H1 (cell line): ENCODE measurements at regions not wholly inside any gene's neighbourhood (a gene's known extent, or its start where the extent isn't known, plus 50 kb on each side); places are given as distances from the start of the nearest gene placed in this dataset.

Experiments used
- CTCF ChIA-PET: fragments of 300-600 bp; sonication (Branson Sonifier 250); formaldehyde crosslinking; loops from one replicate; lab custom pipeline; 2021; ENCODE audit not compliant: partially characterized antibody; lab: Charles Lee
- POLR2A ChIA-PET: fragments of 300-600 bp; sonication (Branson Sonifier 250); formaldehyde crosslinking; loops from one replicate; lab custom pipeline; 2021; ENCODE audit warnings: inconsistent platforms; ENCODE audit not compliant: partially characterized antibody; lab: Charles Lee
- DNase-seq, 2 experiments: peaks; one replicate each; pipeline versions ENCODE4 v3.0.0 to v3.0.0-alpha.2; 2010 to 2022; ENCODE audit warnings: low spot score in 2 of 2, low read depth in 1 of 2, mixed read lengths in 1 of 2
- FAIRE-seq: peaks from 2 replicates; lab custom pipeline; 2011; peaks lifted over from hg19 to GRCh38; lab: Jason Lieb, UNC
- H2AFZ ChIP-seq: 2 replicates; pipeline ENCODE4 v1.8.1; 2012; ENCODE audit warnings: low read length, inconsistent platforms
- H2AK5ac ChIP-seq: 2 replicates; pipeline ENCODE4 v1.6.1; 2013; ENCODE audit warnings: low read depth, low read length
- H2BK120ac ChIP-seq: replicated peaks from 2 replicates; pipeline ENCODE3; 2013; ENCODE audit warnings: low read depth, low read length, inconsistent platforms
- H2BK12ac ChIP-seq: 2 replicates; pipeline ENCODE4 v1.6.1; 2013; ENCODE audit warnings: low read depth, low read length
- H2BK15ac ChIP-seq: 2 replicates; pipeline ENCODE4 v1.6.1; 2013; ENCODE audit warnings: low read length
- H2BK20ac ChIP-seq: 2 replicates; pipeline ENCODE4 v1.6.1; 2013; ENCODE audit warnings: low read length
- H2BK5ac ChIP-seq: 2 replicates; pipeline ENCODE4 v1.6.1; 2013; ENCODE audit warnings: low read depth, low read length
- H3K14ac ChIP-seq: 2 replicates; pipeline ENCODE4 v1.6.1; 2013; ENCODE audit warnings: inconsistent platforms; ENCODE audit not compliant: insufficient read length
- H3K18ac ChIP-seq: 2 replicates; pipeline ENCODE4 v1.6.1; 2013; ENCODE audit warnings: low read length; ENCODE audit errors: extremely low read depth
- H3K23ac ChIP-seq: 2 replicates; pipeline ENCODE4 v1.6.1; 2013; ENCODE audit warnings: inconsistent platforms; ENCODE audit not compliant: insufficient read length
- H3K23me2 ChIP-seq: 2 replicates; pipeline ENCODE4 v1.6.1; 2013; ENCODE audit warnings: low read depth, low read length
- H3K27ac ChIP-seq: 2 replicates; pipeline ENCODE4 v1.6.1; 2011; ENCODE audit warnings: low read depth, low read length, inconsistent platforms
- H3K27me3 ChIP-seq, 4 experiments: replicated peaks in 1 of 4; 1 replicate in 1 of 4; 2 replicates in 3 of 4; pipeline versions ENCODE4 v1.6.1 to v1.8.1; 2011 to 2013; ENCODE audit warnings: low read length in 3 of 4, mild to moderate bottlenecking in 3 of 4, inconsistent platforms in 2 of 4, mixed read lengths in 2 of 4, moderate library complexity in 1 of 4; ENCODE audit not compliant: control insufficient read depth in 3 of 4, insufficient read depth in 3 of 4; ENCODE audit errors: extremely low read depth in 1 of 4
- H3K36me3 ChIP-seq, 4 experiments: 2 replicates each; pipeline versions ENCODE4 v1.6.1 to v1.8.1; 2011 to 2013; ENCODE audit warnings: mild to moderate bottlenecking in 4 of 4, low read length in 3 of 4, moderate library complexity in 2 of 4, control low read depth in 1 of 4, inconsistent platforms in 1 of 4; ENCODE audit not compliant: insufficient read depth in 4 of 4, control insufficient read depth in 2 of 4
- H3K4ac ChIP-seq: replicated peaks from 2 replicates; pipeline ENCODE3; 2013; ENCODE audit warnings: low read length, low read depth, mixed read lengths, inconsistent platforms; ENCODE audit not compliant: insufficient read length
- H3K4me1 ChIP-seq, 4 experiments: replicated peaks in 1 of 4; 1 replicate in 1 of 4; 2 replicates in 3 of 4; pipeline versions ENCODE4 v1.6.1 to v1.8.1; 2011 to 2013; ENCODE audit warnings: low read length in 3 of 4, inconsistent platforms in 2 of 4, mixed read lengths in 1 of 4; ENCODE audit not compliant: insufficient read depth in 4 of 4, control insufficient read depth in 3 of 4
- H3K4me2 ChIP-seq, 2 experiments: 2 replicates each; pipeline versions ENCODE4 v1.6.1 to v1.8.1; 2011 to 2013; ENCODE audit warnings: low read depth in 2 of 2, low read length in 2 of 2, control low read depth in 1 of 2, inconsistent platforms in 1 of 2, mild to moderate bottlenecking in 1 of 2; ENCODE audit not compliant: insufficient read depth in 1 of 2
- H3K4me3 ChIP-seq, 4 experiments: fragments of 200-600, 300-600 bp in 1 of 4; sonication (generic), shearing (Covaris generic), sonication (Bioruptor Twin) in 1 of 4; 2 replicates each; pipeline versions ENCODE4 v1.5.1 to v1.8.1; 2011 to 2016; ENCODE audit warnings: low read length in 4 of 4, low read depth in 3 of 4, control low read depth in 2 of 4, inconsistent platforms in 2 of 4, mild to moderate bottlenecking in 2 of 4, mixed read lengths in 1 of 4, moderate library complexity in 1 of 4; ENCODE audit not compliant: insufficient read depth in 2 of 4; ENCODE audit errors: extremely low read depth in 1 of 4
- H3K56ac ChIP-seq: replicated peaks from 2 replicates; pipeline ENCODE3; 2013; ENCODE audit warnings: low read depth, mild to moderate bottlenecking, mixed read lengths, low read length, inconsistent platforms; ENCODE audit not compliant: insufficient read length
- H3K79me1 ChIP-seq: 2 replicates; pipeline ENCODE4 v1.6.1; 2013; ENCODE audit warnings: low read depth, low read length, control low read depth
- H3K79me2 ChIP-seq, 2 experiments: 2 replicates each; pipeline versions ENCODE4 v1.6.1 to v1.8.1; 2012 to 2013; ENCODE audit warnings: low read length in 2 of 2, mild to moderate bottlenecking in 2 of 2, inconsistent platforms in 1 of 2; ENCODE audit not compliant: insufficient read depth in 2 of 2, control insufficient read depth in 1 of 2
- H3K9ac ChIP-seq, 4 experiments: replicated peaks in 1 of 4; 1 replicate in 1 of 4; 2 replicates in 3 of 4; pipeline versions ENCODE4 v1.6.1 to v1.8.1; 2011 to 2013; ENCODE audit warnings: low read depth in 3 of 4, low read length in 3 of 4, control low read depth in 2 of 4, mild to moderate bottlenecking in 2 of 4, moderate library complexity in 2 of 4, inconsistent platforms in 1 of 4; ENCODE audit errors: extremely low read depth in 1 of 4
- H3K9me3 ChIP-seq, 2 experiments: 2 replicates each; pipeline versions ENCODE4 v1.6.1 to v1.8.1; 2012 to 2013; ENCODE audit warnings: mild to moderate bottlenecking in 2 of 2, moderate library complexity in 2 of 2, control low read depth in 1 of 2, inconsistent platforms in 1 of 2, low read depth in 1 of 2, low read length in 1 of 2, mixed read lengths in 1 of 2; ENCODE audit not compliant: insufficient read depth in 2 of 2
- H4K20me1 ChIP-seq, 2 experiments: replicated peaks in 1 of 2; 2 replicates each; pipeline versions ENCODE3 to v1.8.1; 2011 to 2013; ENCODE audit warnings: inconsistent platforms in 2 of 2, low read length in 2 of 2, mild to moderate bottlenecking in 1 of 2; ENCODE audit not compliant: insufficient read depth in 2 of 2, control insufficient read depth in 1 of 2
- H4K5ac ChIP-seq: 2 replicates; pipeline ENCODE4 v1.6.1; 2013; ENCODE audit warnings: low read length, low read depth, mixed read lengths, inconsistent platforms; ENCODE audit not compliant: insufficient read length
- H4K8ac ChIP-seq: 2 replicates; pipeline ENCODE4 v1.8.0; 2013; ENCODE audit warnings: mild to moderate bottlenecking, moderate library complexity, low read length, inconsistent platforms; ENCODE audit not compliant: insufficient read depth; ENCODE audit errors: extremely low read depth
- H4K91ac ChIP-seq: replicated peaks from 2 replicates; pipeline ENCODE3; 2013; ENCODE audit warnings: low read length, mixed read lengths, inconsistent platforms; ENCODE audit not compliant: insufficient read length
- BRCA1 ChIP-seq: IDR thresholded peaks from 2 replicates; pipeline ENCODE4 v1.6.1; 2012; ENCODE audit warnings: low read depth, low read length, improper control_type of control experiment
- CBX8 ChIP-seq: fragments of 300-800, 300-1000 bp; sonication (generic); IDR thresholded peaks from 2 replicates; pipeline ENCODE4 v1.7.1; 2016; ENCODE audit warnings: low read depth, low read length, borderline replicate concordance
- CTBP2 ChIP-seq: IDR thresholded peaks from 2 replicates; pipeline ENCODE4 v1.7.0; 2011; ENCODE audit warnings: borderline replicate concordance, mild to moderate bottlenecking, moderate library complexity, mixed read lengths, low read length; ENCODE audit not compliant: insufficient read depth, insufficient read length
- EGR1 ChIP-seq: IDR thresholded peaks from 2 replicates; pipeline ENCODE4 v1.6.1; 2011; ENCODE audit warnings: low read depth, low read length, borderline replicate concordance
- PHF8 ChIP-seq: fragments of 200-600 bp; sonication (generic); conservative IDR thresholded peaks from 2 replicates; pipeline ENCODE4 v1.7.1; 2012; ENCODE audit warnings: low read depth, mild to moderate bottlenecking, inconsistent platforms, low read length, moderate library complexity
- SIN3A ChIP-seq, 2 experiments: IDR thresholded peaks in 1 of 2; conservative IDR thresholded peaks in 1 of 2; 2 replicates each; pipeline ENCODE4 v1.6.1; 2011 to 2012; ENCODE audit warnings: low read length in 2 of 2, improper control_type of control experiment in 1 of 2, low read depth in 1 of 2, mild to moderate bottlenecking in 1 of 2
- SIRT6 ChIP-seq: IDR thresholded peaks from one replicate; pipeline ENCODE4 v1.7.1; 2012; ENCODE audit warnings: low read length, inconsistent platforms
- SP1 ChIP-seq: IDR thresholded peaks from 2 replicates; pipeline ENCODE4 v1.6.1; 2011; ENCODE audit warnings: low read depth, low read length
- TAF7 ChIP-seq: optimal IDR thresholded peaks from 2 replicates; pipeline ENCODE3; 2011; ENCODE audit warnings: low read depth, mild to moderate bottlenecking, inconsistent platforms, low read length, moderate library complexity, borderline replicate concordance
- TBP ChIP-seq: IDR thresholded peaks from 2 replicates; pipeline ENCODE4 v1.6.1; 2011; ENCODE audit warnings: low read depth, low read length, improper control_type of control experiment
- WGBS, 2 experiments: shearing (Covaris generic) in 1 of 2; methylation state at CpG; one replicate each; pipeline versions ENCODE4 v1.1.6 to v1.1.7; 2013 to 2015; ENCODE audit warnings: low lambda C conversion rate in 2 of 2, mixed read lengths in 2 of 2, inconsistent platforms in 1 of 2, low coverage in 1 of 2, missing lambda C conversion rate in 1 of 2; ENCODE audit not compliant: insufficient replicate concordance in 2 of 2, insufficient coverage in 1 of 2, insufficient read length in 1 of 2; ENCODE audit errors: extremely low coverage in 1 of 2, missing lambda C conversion rate in 1 of 2; 5-methylcytosine and 5-hydroxymethylcytosine counted together

- peaks cover 0 to 1% (median 0%) of the 10 kb centered on the region in 4 experiments; a peak in 1 of 7 replicates for H3K27me3 ChIP-seq
- no peak for TF ChIP-seq TBP
- TF ChIP-seq SIN3A (conservative IDR thresholded peaks at IDR 0.05 in 1 of 2, IDR thresholded peaks at IDR 0.05 in 1 of 2; ENCODE audit: low read depth in 1 of 2, low read length in 2 of 2), result no peak
- TF ChIP-seq SP1, result no peak
- TF ChIP-seq CBX8, result no peak
- no peak for TF ChIP-seq BRCA1
- no peak for TF ChIP-seq PHF8
- TF ChIP-seq CTBP2, result no peak
- no peak for TF ChIP-seq SIRT6
- no peak for TF ChIP-seq TAF7
- TF ChIP-seq EGR1, result no peak
- TF ChIP-seq, all 59 proteins: peak for 0
- Histone ChIP-seq H4K5ac (no peak overlapping the region), H3K23me2 (no peaks in the 10 kb centered on the region), H3K56ac (no peak overlapping the region), H3K79me1 (no peaks in the 10 kb centered on the region), H4K91ac (no peak overlapping the region), H3K79me2 (no peaks in the 10 kb centered on the region), H4K8ac (no peak overlapping the region), H2BK12ac (no peak overlapping the region), H3K23ac (no peak overlapping the region), H3K4me2 (no peak overlapping the region), H2AFZ (no peak overlapping the region), H3K9ac (no peak overlapping the region), H3K4me1 (no peaks in the 10 kb centered on the region), H3K36me3 (no peaks in the 10 kb centered on the region), H3K14ac (no peak overlapping the region), H2BK20ac (no peak overlapping the region), H3K18ac (no peak overlapping the region), H2AK5ac (no peak overlapping the region), H3K9me3 (no peaks in the 10 kb centered on the region), H2BK15ac (no peak overlapping the region), H2BK5ac (no peak overlapping the region), H2BK120ac (no peak overlapping the region), H3K27ac (no peak overlapping the region), H4K20me1 (no peaks in the 10 kb centered on the region), H3K4ac (no peak overlapping the region), H3K4me3 (no peak overlapping the region)
- ChIA-PET CTCF (interaction anchor here (1.3 kb wide), 1 partner anchor 15 kb away, joined by 4 read pairs; no protein-coding TSS in a partner anchor), POLR2A (no interaction called here)
- FAIRE-seq (no peak), DNase-seq (no peak)
- 95% methylated on average over 1 of the region's 1 CpG; no CpG with 5 or more reads in 1 of the 2 experiments for WGBS, 2 experiments
These were observed 864.4 kb downstream of the USP25 start for GRCh38 chr21:16594191-16594590.
